ENCODE measurements at regions not wholly inside any gene's neighbourhood (a gene's known extent, or its start where the extent isn't known, plus 50 kb on each side); places are given as distances from the start of the nearest gene placed in this dataset.

DNA sequence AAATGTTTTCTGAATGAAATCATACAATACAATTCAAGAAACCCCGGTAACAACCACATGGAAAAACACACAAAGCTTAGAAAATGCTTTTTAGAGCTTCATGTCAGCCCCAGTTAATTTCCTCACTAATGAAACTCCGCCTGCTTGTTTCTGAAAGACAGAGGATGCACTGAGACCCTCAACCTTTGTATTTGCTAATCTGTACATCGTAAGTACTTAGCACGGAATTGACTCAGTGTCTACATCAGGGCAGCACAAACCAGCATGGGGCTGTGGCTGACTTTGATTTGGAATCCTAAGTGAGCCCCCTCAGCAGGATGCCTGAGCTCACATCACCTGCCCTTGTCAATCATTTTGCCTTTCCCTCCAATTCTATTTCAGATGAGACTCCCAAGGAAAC, 499.1 kb upstream of the MPDZ start:
- no peak for TF ChIP-seq POLR2AphosphoS5 (IDR thresholded peaks at IDR 0.05)
- no peak for TF ChIP-seq CTCF (IDR thresholded peaks at IDR 0.05)

Measured in esophagus muscularis mucosa (tissue), 3 donors.